ENCODE measurements at regions not wholly inside any gene's neighbourhood (a gene's known extent, or its start where the extent isn't known, plus 50 kb on each side); places are given as distances from the start of the nearest gene placed in this dataset.
"Not testable (repeated sequence)": the region's sequence is repeated elsewhere in the genome, so short reads cannot be mapped to it uniquely, and the experiment has no call there.

GRCh38 chr14:106355881-106356642, 829.7 kb downstream of the TMEM121 start:
- WGBS, 2 experiments (ENCODE audit: extremely low coverage in 1 of 2, insufficient coverage in 1 of 2, insufficient read length in 1 of 2, insufficient replicate concordance in 2 of 2, low coverage in 1 of 2, low lambda C conversion rate in 2 of 2, missing lambda C conversion rate in 1 of 2), result 60% methylated on average over 6 of the region's 6 CpGs; no CpG with 5 or more reads in 1 of the 2 experiments
- H3K56ac ChIP-seq (replicated peaks; ENCODE audit: insufficient read length, low read depth, low read length); H3K36me3 ChIP-seq (ENCODE audit: control insufficient read depth in 2 of 4, insufficient read depth in 4 of 4, low read length in 3 of 4); H2AFZ ChIP-seq (ENCODE audit: low read length); H4K8ac ChIP-seq (ENCODE audit: extremely low read depth, insufficient read depth, low read length); DNase-seq (ENCODE audit: low read depth in 1 of 2, low spot score in 2 of 2); POLR2A ChIA-PET (ENCODE audit: partially characterized antibody); H4K91ac ChIP-seq (replicated peaks; ENCODE audit: insufficient read length, low read length); H3K4me1 ChIP-seq (replicated peaks in 1 of 4; ENCODE audit: control insufficient read depth in 3 of 4, insufficient read depth in 4 of 4, low read length in 3 of 4); H2BK12ac ChIP-seq (ENCODE audit: low read depth, low read length); H3K4ac ChIP-seq (replicated peaks; ENCODE audit: insufficient read length, low read depth, low read length); H4K5ac ChIP-seq (ENCODE audit: insufficient read length, low read depth, low read length); H3K79me1 ChIP-seq (ENCODE audit: low read depth, low read length); FAIRE-seq; H3K9ac ChIP-seq (replicated peaks in 1 of 4; ENCODE audit: extremely low read depth in 1 of 4, low read depth in 3 of 4, low read length in 3 of 4); H4K20me1 ChIP-seq (replicated peaks in 1 of 2; ENCODE audit: control insufficient read depth in 1 of 2, insufficient read depth in 2 of 2, low read length in 2 of 2); H3K4me2 ChIP-seq (ENCODE audit: insufficient read depth in 1 of 2, low read depth in 2 of 2, low read length in 2 of 2); H3K27me3 ChIP-seq (replicated peaks in 1 of 4; ENCODE audit: control insufficient read depth in 3 of 4, extremely low read depth in 1 of 4, insufficient read depth in 3 of 4, low read length in 3 of 4); H3K4me3 ChIP-seq (ENCODE audit: extremely low read depth in 1 of 4, insufficient read depth in 2 of 4, low read depth in 3 of 4, low read length in 4 of 4); H2BK120ac ChIP-seq (replicated peaks; ENCODE audit: low read depth, low read length); H3K14ac ChIP-seq (ENCODE audit: insufficient read length); H3K23ac ChIP-seq (ENCODE audit: insufficient read length); H2AK5ac ChIP-seq (ENCODE audit: low read depth, low read length); H2BK20ac ChIP-seq (ENCODE audit: low read length); H2BK5ac ChIP-seq (ENCODE audit: low read depth, low read length); CTCF ChIA-PET (ENCODE audit: partially characterized antibody); H3K27ac ChIP-seq (ENCODE audit: low read depth, low read length); H3K79me2 ChIP-seq (ENCODE audit: control insufficient read depth in 1 of 2, insufficient read depth in 2 of 2, low read length in 2 of 2); H3K23me2 ChIP-seq (ENCODE audit: low read depth, low read length); H2BK15ac ChIP-seq (ENCODE audit: low read length); H3K18ac ChIP-seq (ENCODE audit: extremely low read depth, low read length): not testable (repeated sequence)
- peaks cover 8 to 18% of the 10 kb centered on the region in 2 experiments for H3K9me3 ChIP-seq (ENCODE audit: insufficient read depth in 2 of 2, low read depth in 1 of 2, low read length in 1 of 2)

GRCh38 chr14:106356643-106356930, 830.2 kb downstream of the TMEM121 start:
- H2BK15ac ChIP-seq (ENCODE audit: low read length); H3K4me2 ChIP-seq (ENCODE audit: insufficient read depth in 1 of 2, low read depth in 2 of 2, low read length in 2 of 2); H3K23ac ChIP-seq (ENCODE audit: insufficient read length); H3K4me3 ChIP-seq (ENCODE audit: extremely low read depth in 1 of 4, insufficient read depth in 2 of 4, low read depth in 3 of 4, low read length in 4 of 4); H3K4me1 ChIP-seq (replicated peaks in 1 of 4; ENCODE audit: control insufficient read depth in 3 of 4, insufficient read depth in 4 of 4, low read length in 3 of 4); H3K79me1 ChIP-seq (ENCODE audit: low read depth, low read length); H3K36me3 ChIP-seq (ENCODE audit: control insufficient read depth in 2 of 4, insufficient read depth in 4 of 4, low read length in 3 of 4); H2AK5ac ChIP-seq (ENCODE audit: low read depth, low read length); H2BK5ac ChIP-seq (ENCODE audit: low read depth, low read length); H2BK20ac ChIP-seq (ENCODE audit: low read length); H2BK120ac ChIP-seq (replicated peaks; ENCODE audit: low read depth, low read length); FAIRE-seq; H4K91ac ChIP-seq (replicated peaks; ENCODE audit: insufficient read length, low read length); H4K20me1 ChIP-seq (replicated peaks in 1 of 2; ENCODE audit: control insufficient read depth in 1 of 2, insufficient read depth in 2 of 2, low read length in 2 of 2); H3K27me3 ChIP-seq (replicated peaks in 1 of 4; ENCODE audit: control insufficient read depth in 3 of 4, extremely low read depth in 1 of 4, insufficient read depth in 3 of 4, low read length in 3 of 4); H3K18ac ChIP-seq (ENCODE audit: extremely low read depth, low read length); H3K23me2 ChIP-seq (ENCODE audit: low read depth, low read length); DNase-seq (ENCODE audit: low read depth in 1 of 2, low spot score in 2 of 2); H3K56ac ChIP-seq (replicated peaks; ENCODE audit: insufficient read length, low read depth, low read length); H3K27ac ChIP-seq (ENCODE audit: low read depth, low read length); H3K79me2 ChIP-seq (ENCODE audit: control insufficient read depth in 1 of 2, insufficient read depth in 2 of 2, low read length in 2 of 2); CTCF ChIA-PET (ENCODE audit: partially characterized antibody); H2BK12ac ChIP-seq (ENCODE audit: low read depth, low read length); H3K4ac ChIP-seq (replicated peaks; ENCODE audit: insufficient read length, low read depth, low read length); H2AFZ ChIP-seq (ENCODE audit: low read length); H3K9ac ChIP-seq (replicated peaks in 1 of 4; ENCODE audit: extremely low read depth in 1 of 4, low read depth in 3 of 4, low read length in 3 of 4); H4K5ac ChIP-seq (ENCODE audit: insufficient read length, low read depth, low read length); H3K14ac ChIP-seq (ENCODE audit: insufficient read length); H4K8ac ChIP-seq (ENCODE audit: extremely low read depth, insufficient read depth, low read length): not testable (repeated sequence)
- peaks cover 8 to 18% of the 10 kb centered on the region in 2 experiments for H3K9me3 ChIP-seq (ENCODE audit: insufficient read depth in 2 of 2, low read depth in 1 of 2, low read length in 1 of 2)
- POLR2A ChIA-PET (ENCODE audit: partially characterized antibody), result interaction anchor here (0.6 kb wide), 1 partner anchor 163 kb away, joined by 6 read pairs; no protein-coding TSS in a partner anchor
- WGBS, 2 experiments (ENCODE audit: extremely low coverage in 1 of 2, insufficient coverage in 1 of 2, insufficient read length in 1 of 2, insufficient replicate concordance in 2 of 2, low coverage in 1 of 2, low lambda C conversion rate in 2 of 2, missing lambda C conversion rate in 1 of 2), result 55% methylated on average over 2 of the region's 2 CpGs; no CpG with 5 or more reads in 1 of the 2 experiments

Data from H1 (cell line).